WTC11 (cell line): ENCODE measurements at regions not wholly inside any gene's neighbourhood (a gene's known extent, or its start where the extent isn't known, plus 50 kb on each side); places are given as distances from the start of the nearest gene placed in this dataset.

Experiments
- ATAC-seq: fragments of 200-7000 bp; cut with Tn5 transposase; 2 replicates; pipeline ENCODE4 v1.10.0; 2021; ENCODE audit warnings: mild to moderate bottlenecking, moderate library complexity
- CTCF ChIA-PET: fragments of 300-600 bp; sonication (Branson Sonifier 250); formaldehyde crosslinking; loops from one replicate; lab custom pipeline; 2021; ENCODE audit warnings: antibody characterized with exemption; lab: Charles Lee
- POLR2A ChIA-PET: fragments of 350-600 bp; sonication (Branson Sonifier 250); formaldehyde crosslinking; loops from one replicate; lab custom pipeline; 2021; ENCODE audit warnings: antibody characterized with exemption; lab: Charles Lee
- DNase-seq: peaks from one replicate; pipeline ENCODE4 v3.0.0; 2021; ENCODE audit warnings: low spot score
- H3K27ac Mint-ChIP-seq: 2 replicates; pipeline ENCODE4 v1.8.0; 2021; ENCODE audit warnings: mixed read lengths
- H3K27me3 Mint-ChIP-seq: 2 replicates; pipeline ENCODE4 v1.8.0; 2021; ENCODE audit warnings: low read depth, mild to moderate bottlenecking, moderate library complexity, mixed read lengths
- H3K36me3 Mint-ChIP-seq: 2 replicates; pipeline ENCODE4 v1.8.0; 2021; ENCODE audit warnings: mixed read lengths
- H3K4me1 Mint-ChIP-seq: 2 replicates; pipeline ENCODE4 v1.8.0; 2022; ENCODE audit warnings: mixed read lengths
- H3K4me3 Mint-ChIP-seq: 2 replicates; pipeline ENCODE4 v1.8.0; 2021; ENCODE audit warnings: mild to moderate bottlenecking, moderate library complexity, mixed read lengths
- H3K9me3 Mint-ChIP-seq: 2 replicates; pipeline ENCODE4 v1.8.0; 2021; ENCODE audit warnings: mixed read lengths
- CREM ChIP-seq: sonication (generic); formaldehyde crosslinking; IDR thresholded peaks from 2 replicates; pipeline ENCODE4 v1.8.1; 2022; ENCODE audit warnings: mild to moderate bottlenecking, missing genetic modification reagents, moderate library complexity
- E2F1 ChIP-seq: sonication (generic); formaldehyde crosslinking; IDR thresholded peaks from 2 replicates; pipeline ENCODE4 v1.8.0; 2022; ENCODE audit warnings: mild to moderate bottlenecking, missing genetic modification reagents
- ESRRA ChIP-seq: sonication (generic); formaldehyde crosslinking; IDR thresholded peaks from 2 replicates; pipeline ENCODE4 v1.8.1; 2022; ENCODE audit warnings: mild to moderate bottlenecking, missing genetic modification reagents, borderline replicate concordance
- FOXJ3 ChIP-seq: sonication (generic); formaldehyde crosslinking; IDR thresholded peaks from 2 replicates; pipeline ENCODE4 v1.9.0; 2021; ENCODE audit warnings: missing genetic modification reagents, mild to moderate bottlenecking, borderline replicate concordance
- GTF2I ChIP-seq: fragments of 250-450 bp; sonication (Bioruptor Pico); conservative IDR thresholded peaks from 2 replicates; pipeline ENCODE4 v1.4.0; 2021; ENCODE audit warnings: mild to moderate bottlenecking
- IRF2 ChIP-seq: sonication (generic); formaldehyde crosslinking; IDR thresholded peaks from 2 replicates; pipeline ENCODE4 v1.8.0; 2022; ENCODE audit warnings: low read depth, missing genetic modification reagents, borderline replicate concordance
- MXD4 ChIP-seq: fragments of 250-450 bp; sonication (Bioruptor Pico); IDR thresholded peaks from 2 replicates; pipeline ENCODE4 v1.8.0; 2021; ENCODE audit warnings: mild to moderate bottlenecking, moderate library complexity, borderline replicate concordance
- NFATC4 ChIP-seq: fragments of 250-450 bp; sonication (Bioruptor Pico); IDR thresholded peaks from 2 replicates; pipeline ENCODE4 v1.9.0; 2021; ENCODE audit warnings: mild to moderate bottlenecking
- NFYB ChIP-seq: sonication (generic); formaldehyde crosslinking; conservative IDR thresholded peaks from 2 replicates; pipeline ENCODE4 v1.8.0; 2022; ENCODE audit warnings: low read depth, missing genetic modification reagents
- PRRX2 ChIP-seq: fragments of 250-450 bp; sonication (Bioruptor Pico); IDR thresholded peaks from 2 replicates; pipeline ENCODE4 v1.8.0; 2021; ENCODE audit warnings: mild to moderate bottlenecking
- SMAD4 ChIP-seq: sonication (generic); formaldehyde crosslinking; IDR thresholded peaks from 2 replicates; pipeline ENCODE4 v1.8.0; 2022; ENCODE audit warnings: mild to moderate bottlenecking, missing genetic modification reagents
- TP53 ChIP-seq: sonication (generic); formaldehyde crosslinking; IDR thresholded peaks from 2 replicates; pipeline ENCODE4 v1.8.1; 2023; ENCODE audit warnings: mild to moderate bottlenecking, missing genetic modification reagents
- ZNF138 ChIP-seq: sonication (generic); formaldehyde crosslinking; conservative IDR thresholded peaks from 2 replicates; pipeline ENCODE4 v1.8.1; 2022; ENCODE audit warnings: mild to moderate bottlenecking, moderate library complexity, missing genetic modification reagents
- ZNF317 ChIP-seq: sonication (generic); formaldehyde crosslinking; IDR thresholded peaks from 2 replicates; pipeline ENCODE4 v1.8.1; 2023; ENCODE audit warnings: low read depth, mild to moderate bottlenecking, moderate library complexity, missing genetic modification reagents, borderline replicate concordance
- ZNF416 ChIP-seq: fragments of 250-450 bp; sonication (Bioruptor Pico); IDR thresholded peaks from 2 replicates; pipeline ENCODE4 v1.9.0; 2021; ENCODE audit warnings: mild to moderate bottlenecking, inconsistent platforms
- TF ChIP-seq, protein P1 (sequence below): sonication (generic); formaldehyde crosslinking; IDR thresholded peaks from 2 replicates; pipeline ENCODE4 v1.8.0; 2022; ENCODE audit warnings: missing genetic modification reagents
- TF ChIP-seq, protein P2 (sequence below): sonication (generic); formaldehyde crosslinking; IDR thresholded peaks from 2 replicates; pipeline ENCODE4 v1.8.0; 2023; ENCODE audit warnings: mild to moderate bottlenecking, missing genetic modification reagents

DNA sequence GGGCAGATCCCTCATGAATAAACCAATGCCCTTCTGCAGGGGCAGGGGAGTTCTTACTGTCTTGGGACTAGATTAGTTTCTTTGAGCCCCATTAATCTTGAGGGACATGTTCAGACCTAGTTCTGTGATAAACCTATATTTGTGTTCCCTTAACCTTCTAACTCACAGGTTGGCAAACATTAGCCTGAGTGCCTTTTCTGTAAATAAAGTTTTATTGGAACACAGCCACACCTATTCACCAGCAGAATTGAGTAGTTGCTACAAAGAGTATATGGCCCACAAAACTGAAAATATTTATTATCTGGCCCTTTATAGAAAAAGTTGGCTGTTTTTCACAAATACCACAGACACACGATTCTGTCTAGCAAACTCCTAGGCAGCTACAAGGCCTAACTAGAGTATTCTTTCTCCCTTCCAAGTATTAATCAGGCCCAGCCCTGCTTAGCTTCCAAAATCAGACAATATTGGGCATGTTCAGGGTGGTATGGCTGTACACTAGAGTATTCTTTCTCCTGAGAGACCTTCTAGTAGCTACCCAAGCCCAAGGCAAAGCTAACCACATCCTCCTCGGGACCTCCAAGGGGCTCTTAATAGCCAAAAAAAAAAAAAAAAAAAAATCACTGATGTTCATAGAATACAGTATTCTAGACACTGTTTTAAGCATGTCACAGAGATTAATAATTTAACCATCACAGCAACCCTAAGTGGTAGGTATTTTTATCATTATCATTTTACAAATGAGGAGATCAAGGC lies 199.3 kb upstream of the PWP1 start:
- H3K4me3 Mint-ChIP-seq, result no peak overlapping the region
- no peaks in the 10 kb centered on the region for H3K4me1 Mint-ChIP-seq
- DNase-seq (no peak), ATAC-seq (no peak)
- H3K36me3 Mint-ChIP-seq, result no peaks in the 10 kb centered on the region
- H3K9me3 Mint-ChIP-seq, result no peaks in the 10 kb centered on the region
- H3K27me3 Mint-ChIP-seq, result peaks cover 6% of the 10 kb centered on the region
- POLR2A ChIA-PET, result interaction anchor here (0.6 kb wide), 1 partner anchor 65 kb away, joined by 3 read pairs; no protein-coding TSS in a partner anchor
- CTCF ChIA-PET, result interaction anchor here (0.6 kb wide), 1 partner anchor 135 kb away, joined by 4 read pairs; no protein-coding TSS in a partner anchor
- H3K27ac Mint-ChIP-seq, result no peak overlapping the region
- TF ChIP-seq PRRX2 (CRISPR knock-in tag), result no peak
- no peak for TF ChIP-seq NFYB (CRISPR knock-in tag)
- no peak for TF ChIP-seq TP53
- TF ChIP-seq ESRRA (CRISPR knock-in tag), result no peak
- no peak for TF ChIP-seq IRF2 (CRISPR knock-in tag)
- TF ChIP-seq CREM (CRISPR knock-in tag), result no peak
- no peak for TF ChIP-seq E2F1 (CRISPR knock-in tag)
- TF ChIP-seq, protein P1, sequence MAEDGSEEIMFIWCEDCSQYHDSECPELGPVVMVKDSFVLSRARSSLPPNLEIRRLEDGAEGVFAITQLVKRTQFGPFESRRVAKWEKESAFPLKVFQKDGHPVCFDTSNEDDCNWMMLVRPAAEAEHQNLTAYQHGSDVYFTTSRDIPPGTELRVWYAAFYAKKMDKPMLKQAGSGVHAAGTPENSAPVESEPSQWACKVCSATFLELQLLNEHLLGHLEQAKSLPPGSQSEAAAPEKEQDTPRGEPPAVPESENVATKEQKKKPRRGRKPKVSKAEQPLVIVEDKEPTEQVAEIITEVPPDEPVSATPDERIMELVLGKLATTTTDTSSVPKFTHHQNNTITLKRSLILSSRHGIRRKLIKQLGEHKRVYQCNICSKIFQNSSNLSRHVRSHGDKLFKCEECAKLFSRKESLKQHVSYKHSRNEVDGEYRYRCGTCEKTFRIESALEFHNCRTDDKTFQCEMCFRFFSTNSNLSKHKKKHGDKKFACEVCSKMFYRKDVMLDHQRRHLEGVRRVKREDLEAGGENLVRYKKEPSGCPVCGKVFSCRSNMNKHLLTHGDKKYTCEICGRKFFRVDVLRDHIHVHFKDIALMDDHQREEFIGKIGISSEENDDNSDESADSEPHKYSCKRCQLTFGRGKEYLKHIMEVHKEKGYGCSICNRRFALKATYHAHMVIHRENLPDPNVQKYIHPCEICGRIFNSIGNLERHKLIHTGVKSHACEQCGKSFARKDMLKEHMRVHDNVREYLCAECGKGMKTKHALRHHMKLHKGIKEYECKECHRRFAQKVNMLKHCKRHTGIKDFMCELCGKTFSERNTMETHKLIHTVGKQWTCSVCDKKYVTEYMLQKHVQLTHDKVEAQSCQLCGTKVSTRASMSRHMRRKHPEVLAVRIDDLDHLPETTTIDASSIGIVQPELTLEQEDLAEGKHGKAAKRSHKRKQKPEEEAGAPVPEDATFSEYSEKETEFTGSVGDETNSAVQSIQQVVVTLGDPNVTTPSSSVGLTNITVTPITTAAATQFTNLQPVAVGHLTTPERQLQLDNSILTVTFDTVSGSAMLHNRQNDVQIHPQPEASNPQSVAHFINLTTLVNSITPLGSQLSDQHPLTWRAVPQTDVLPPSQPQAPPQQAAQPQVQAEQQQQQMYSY (CRISPR knock-in tag), result no peak

- CTCF ChIA-PET, result no interaction called here
- DNase-seq, result no peak
- Mint-ChIP-seq H3K36me3 (no peaks in the 10 kb centered on the region), H3K9me3 (no peaks in the 10 kb centered on the region), H3K4me1 (0 out of 2 replicates have a peak, but pooled peaks cover 4% of the 10 kb centered on the region), H3K27ac (no peak overlapping the region), H3K4me3 (no peak overlapping the region), H3K27me3 (peaks cover 6% of the 10 kb centered on the region)
- no peak for ATAC-seq
- TF ChIP-seq, protein P2, sequence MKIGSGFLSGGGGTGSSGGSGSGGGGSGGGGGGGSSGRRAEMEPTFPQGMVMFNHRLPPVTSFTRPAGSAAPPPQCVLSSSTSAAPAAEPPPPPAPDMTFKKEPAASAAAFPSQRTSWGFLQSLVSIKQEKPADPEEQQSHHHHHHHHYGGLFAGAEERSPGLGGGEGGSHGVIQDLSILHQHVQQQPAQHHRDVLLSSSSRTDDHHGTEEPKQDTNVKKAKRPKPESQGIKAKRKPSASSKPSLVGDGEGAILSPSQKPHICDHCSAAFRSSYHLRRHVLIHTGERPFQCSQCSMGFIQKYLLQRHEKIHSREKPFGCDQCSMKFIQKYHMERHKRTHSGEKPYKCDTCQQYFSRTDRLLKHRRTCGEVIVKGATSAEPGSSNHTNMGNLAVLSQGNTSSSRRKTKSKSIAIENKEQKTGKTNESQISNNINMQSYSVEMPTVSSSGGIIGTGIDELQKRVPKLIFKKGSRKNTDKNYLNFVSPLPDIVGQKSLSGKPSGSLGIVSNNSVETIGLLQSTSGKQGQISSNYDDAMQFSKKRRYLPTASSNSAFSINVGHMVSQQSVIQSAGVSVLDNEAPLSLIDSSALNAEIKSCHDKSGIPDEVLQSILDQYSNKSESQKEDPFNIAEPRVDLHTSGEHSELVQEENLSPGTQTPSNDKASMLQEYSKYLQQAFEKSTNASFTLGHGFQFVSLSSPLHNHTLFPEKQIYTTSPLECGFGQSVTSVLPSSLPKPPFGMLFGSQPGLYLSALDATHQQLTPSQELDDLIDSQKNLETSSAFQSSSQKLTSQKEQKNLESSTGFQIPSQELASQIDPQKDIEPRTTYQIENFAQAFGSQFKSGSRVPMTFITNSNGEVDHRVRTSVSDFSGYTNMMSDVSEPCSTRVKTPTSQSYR, result no peak
- TF ChIP-seq ZNF138 (CRISPR knock-in tag) (no peak), GTF2I (CRISPR knock-in tag) (no peak), NFATC4 (CRISPR knock-in tag) (no peak)
- POLR2A ChIA-PET, result no interaction called here
These were observed 198.5 kb upstream of the PWP1 start for GRCh38 chr12:107487011-107487680.

DNA sequence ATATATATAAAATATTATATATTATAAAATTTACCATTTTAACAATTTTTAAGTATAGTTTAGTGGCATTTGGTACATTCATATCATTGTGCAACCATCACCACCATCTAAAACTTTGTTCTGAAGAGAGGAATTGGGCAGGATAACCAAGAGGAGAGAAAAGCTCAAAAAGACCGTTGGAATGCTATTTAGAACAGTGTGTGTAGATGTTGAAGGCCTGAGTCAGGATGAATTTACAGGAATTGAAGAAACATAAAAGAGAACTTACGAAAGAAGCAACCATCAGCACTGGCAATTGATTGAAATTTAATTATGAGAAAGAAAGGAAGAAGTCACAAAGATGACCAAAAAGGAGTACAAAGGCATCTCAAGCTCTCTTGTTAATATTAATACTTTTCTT lies 196.9 kb upstream of the PWP1 start:
- TF ChIP-seq ZNF416 (CRISPR knock-in tag) (no peak), FOXJ3 (CRISPR knock-in tag) (no peak), ZNF138 (CRISPR knock-in tag) (no peak), SMAD4 (no peak), ZNF317 (no peak), MXD4 (CRISPR knock-in tag) (no peak)
- TF ChIP-seq, all 79 proteins: peak for 0
- DNase-seq, result no peak
- ChIA-PET CTCF (no interaction called here), POLR2A (no interaction called here)
- Mint-ChIP-seq H3K36me3 (no peaks in the 10 kb centered on the region), H3K4me3 (no peak overlapping the region), H3K4me1 (peaks cover 8% of the 10 kb centered on the region; the same call in 1 of the 2 replicates), H3K27me3 (peaks cover 6% of the 10 kb centered on the region), H3K9me3 (no peaks in the 10 kb centered on the region), H3K27ac (no peak overlapping the region)
- ATAC-seq, result no peak
